Activated gamma-delta T cell treated with anti-CD3 and anti-CD28 coated beads, Interleukin-2, amount 50 U/mL, for 16 hours (primary cell): ENCODE measurements at regions not wholly inside any gene's neighbourhood (a gene's known extent, or its start where the extent isn't known, plus 50 kb on each side); places are given as distances from the start of the nearest gene placed in this dataset.

Experiments used
- DNase-seq: peaks from one replicate; pipeline ENCODE4 v3.0.0-alpha.2; 2020; ENCODE audit warnings: low read depth

DNA sequence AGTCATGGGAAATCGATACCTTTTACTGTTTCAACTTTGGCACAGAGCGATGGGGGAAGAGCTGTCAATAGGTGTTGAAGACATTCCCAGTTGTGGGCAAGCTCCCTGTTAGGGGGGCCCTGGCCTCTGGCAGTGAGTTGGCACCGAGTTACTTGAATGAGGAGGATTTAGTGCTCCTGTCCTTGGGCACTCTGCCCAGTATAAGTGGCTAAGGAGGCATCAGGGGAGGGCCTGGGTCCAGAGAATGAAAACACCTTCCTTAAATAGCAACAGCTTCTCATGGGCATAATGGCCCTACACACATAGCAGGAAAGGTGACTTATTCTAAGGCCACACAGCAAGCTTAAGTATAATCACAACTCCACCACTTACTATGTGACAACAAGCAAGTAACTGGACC is 664.4 kb downstream of the PTPRU start:
- DNase-seq = no peak

- no peak for DNase-seq
Observed at GRCh38 chr1:29900104-29900679, 663.9 kb downstream of the PTPRU start.

GRCh38 chr1:29896791-29897714 is 660.7 kb downstream of the PTPRU start:
- DNase-seq = no peak

DNA sequence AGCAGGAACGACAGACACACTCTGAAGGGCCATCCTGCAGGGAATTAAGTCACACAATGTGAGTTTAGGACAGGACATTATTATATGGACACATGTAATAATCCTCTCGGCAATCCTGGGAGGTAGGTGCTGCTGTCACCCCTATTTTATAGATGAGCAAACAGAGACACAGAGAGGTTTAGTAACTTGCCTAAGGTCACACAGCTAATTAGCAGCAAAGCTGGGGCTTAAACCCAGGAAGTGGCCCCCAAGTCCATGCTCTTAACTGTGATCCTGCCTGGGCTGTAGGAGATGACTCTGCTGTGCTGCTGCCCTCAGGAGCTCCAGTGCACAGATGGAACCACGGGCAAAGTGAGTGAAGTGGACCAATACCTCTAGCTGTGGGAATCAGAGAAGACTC is 660.0 kb downstream of the PTPRU start:
- no peak for DNase-seq

GRCh38 chr1:29895201-29895600 is 658.9 kb downstream of the PTPRU start:
- no peak for DNase-seq

DNA sequence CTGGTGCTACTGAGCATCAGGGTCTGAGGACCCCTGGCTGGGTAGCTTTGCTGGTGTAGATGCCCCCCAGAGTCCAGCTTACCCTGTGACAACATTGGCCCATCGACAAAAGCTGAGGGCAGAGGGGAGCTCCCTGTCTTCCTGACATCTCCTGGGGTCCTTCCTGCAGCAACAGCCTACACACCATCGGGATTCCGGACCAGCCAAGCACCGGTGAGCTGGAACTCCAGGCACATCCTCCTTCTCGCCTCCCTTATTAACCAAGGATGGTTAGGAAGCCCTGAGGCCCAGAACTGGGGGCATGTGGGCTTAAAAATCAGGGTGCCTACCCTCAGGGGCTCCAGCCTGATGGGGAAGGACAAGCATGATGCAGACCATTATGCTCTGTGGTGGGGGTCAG is 658.0 kb downstream of the PTPRU start:
- no peak for DNase-seq

DNA sequence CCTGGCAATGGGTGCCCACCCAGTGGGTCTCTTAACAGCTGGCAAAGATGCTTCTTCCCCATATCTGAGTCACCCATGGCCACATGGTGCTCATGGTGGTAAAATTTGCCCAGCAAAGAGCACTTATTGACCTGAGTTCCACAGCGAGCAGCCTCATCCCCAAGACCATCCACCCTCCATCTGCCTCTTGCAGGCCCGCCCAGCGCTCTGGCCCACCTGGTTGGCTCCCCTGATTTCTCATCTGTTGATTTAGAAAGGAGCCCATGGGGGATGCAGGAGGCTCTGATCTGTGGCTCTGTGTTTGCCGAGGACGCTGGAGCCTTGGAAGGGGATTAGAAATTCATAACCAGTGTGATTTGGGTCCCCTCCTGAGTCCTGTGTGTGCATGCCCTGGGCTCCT is 657.5 kb downstream of the PTPRU start:
- DNase-seq = no peak

- DNase-seq = no peak
Observed at GRCh38 chr1:29893046-29893723, 656.9 kb downstream of the PTPRU start.

DNA sequence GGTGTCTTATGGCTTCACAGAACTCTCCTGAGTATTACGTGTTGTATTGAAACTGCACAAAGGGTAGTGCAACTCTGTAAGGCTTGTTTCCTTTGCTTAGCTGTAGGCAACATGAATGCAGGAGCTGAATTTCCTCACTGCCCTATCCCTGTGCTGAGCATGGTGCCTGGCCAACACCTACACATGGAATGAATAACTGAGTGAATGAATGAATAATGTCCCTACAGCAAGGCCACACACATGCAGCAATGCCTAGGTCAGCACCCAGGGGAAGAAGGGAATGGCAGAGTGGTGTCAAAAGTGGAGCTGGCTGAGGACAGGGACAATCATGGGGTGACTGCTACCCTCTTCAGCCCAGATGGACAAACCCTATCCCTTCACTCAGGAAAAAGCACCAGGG is 655.9 kb downstream of the PTPRU start:
- DNase-seq = no peak

DNA sequence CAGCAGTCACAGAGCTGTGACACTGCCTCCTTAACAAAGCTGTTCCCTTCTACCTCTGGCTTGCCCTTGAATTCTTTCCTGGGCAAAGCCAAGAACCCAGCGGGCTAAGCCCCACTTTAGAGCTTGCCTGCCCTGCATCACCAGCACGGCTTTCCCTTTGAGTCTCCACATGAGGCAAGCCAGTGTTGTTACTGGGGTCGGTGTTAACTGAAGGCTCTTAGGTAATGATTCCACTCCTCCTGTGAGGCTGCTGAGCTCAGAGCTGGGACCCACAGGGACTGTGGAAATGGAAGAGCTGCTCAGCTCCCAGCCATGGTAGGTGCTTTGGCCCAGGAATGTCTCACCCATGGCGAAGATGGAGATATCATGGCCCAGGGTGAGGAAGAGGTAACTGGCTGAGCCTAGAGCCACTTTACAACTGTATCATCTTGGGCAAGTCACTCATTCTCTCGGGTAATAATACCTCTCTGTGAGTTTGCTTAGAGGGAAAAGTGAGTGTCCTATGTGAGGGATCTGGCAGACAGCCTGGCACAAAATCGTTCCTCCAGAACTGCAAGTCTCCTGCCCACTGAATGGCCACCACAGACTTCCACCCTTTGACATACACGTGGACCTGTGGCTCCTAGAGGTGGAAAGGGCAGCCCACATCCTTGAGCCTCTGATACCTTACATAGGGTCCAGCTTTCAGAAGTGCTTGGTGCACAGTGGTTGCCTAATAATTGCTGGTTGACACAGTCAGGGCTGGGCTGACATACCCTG is 654.1 kb downstream of the PTPRU start:
- no peak for DNase-seq

GRCh38 chr1:29889776-29890175 is 653.5 kb downstream of the PTPRU start:
- no peak for DNase-seq

DNA sequence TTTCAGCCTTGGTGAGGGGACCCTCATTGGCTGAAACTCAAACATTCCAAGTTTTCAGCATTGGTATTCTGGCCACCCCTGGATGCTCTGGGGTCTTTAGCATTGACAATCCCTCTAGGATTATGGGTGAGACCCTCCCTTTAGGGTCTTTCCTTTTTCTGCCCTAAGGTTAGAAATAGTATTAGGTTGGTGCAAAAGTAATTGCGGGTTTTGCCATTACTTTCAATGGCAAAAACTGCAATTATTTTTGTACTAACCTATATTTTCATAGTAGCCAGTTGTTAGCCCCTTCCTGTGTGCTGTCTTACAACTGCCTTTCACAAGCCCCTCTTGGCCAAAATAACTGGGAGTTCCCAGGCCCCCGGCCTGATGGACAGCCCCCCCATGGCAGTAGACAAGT is 648.4 kb downstream of the PTPRU start:
- DNase-seq = no peak

GRCh38 chr1:29883986-29884385 is 647.7 kb downstream of the PTPRU start:
- DNase-seq = no peak

DNA sequence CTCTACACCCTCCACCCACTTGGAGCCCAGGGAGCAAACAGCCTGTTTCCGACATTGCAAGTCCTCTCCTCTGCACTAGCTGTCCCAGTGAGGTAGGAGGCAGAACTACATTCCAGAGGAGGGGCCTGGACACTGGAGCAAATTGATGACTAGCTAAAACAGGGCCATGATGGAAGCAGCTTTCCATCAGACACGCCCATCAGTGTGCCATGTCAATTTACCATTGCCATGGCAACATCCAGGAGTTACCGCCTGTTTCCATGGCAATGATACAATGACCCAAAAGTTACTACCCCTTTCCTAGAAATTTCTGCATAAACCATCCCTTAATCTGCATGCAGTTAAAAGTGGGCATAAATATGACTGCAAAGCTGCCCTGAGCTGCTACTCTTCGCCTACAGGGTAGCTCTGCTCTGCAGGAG is 647.1 kb downstream of the PTPRU start:
- DNase-seq = no peak

GRCh38 chr1:29880556-29880955 is 644.2 kb downstream of the PTPRU start:
- DNase-seq = no peak

- no peak for DNase-seq
Observed at GRCh38 chr1:29879217-29879616, 642.9 kb downstream of the PTPRU start.

- DNase-seq = no peak
Observed at GRCh38 chr1:29878501-29878900, 642.2 kb downstream of the PTPRU start.

DNA sequence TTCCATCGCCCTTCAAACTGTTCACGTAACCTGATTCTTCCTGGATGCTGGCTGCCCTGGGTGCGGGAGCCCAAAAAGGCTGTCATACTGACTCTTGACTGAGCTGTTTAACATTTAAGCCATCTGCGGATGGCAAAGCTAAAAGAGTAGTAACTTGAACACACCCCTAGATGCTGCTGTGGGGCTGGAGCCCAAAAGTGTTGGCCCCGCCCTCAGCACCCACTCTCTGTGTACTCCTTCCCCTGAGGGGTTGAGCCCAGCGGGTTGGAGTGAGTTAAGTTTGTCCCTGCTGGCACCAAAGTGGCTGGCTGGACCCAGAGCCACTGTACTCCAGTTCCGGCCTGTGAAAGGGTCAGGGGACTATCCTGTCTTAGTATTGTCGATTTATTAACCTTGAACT is 640.6 kb downstream of the PTPRU start:
- no peak for DNase-seq

DNA sequence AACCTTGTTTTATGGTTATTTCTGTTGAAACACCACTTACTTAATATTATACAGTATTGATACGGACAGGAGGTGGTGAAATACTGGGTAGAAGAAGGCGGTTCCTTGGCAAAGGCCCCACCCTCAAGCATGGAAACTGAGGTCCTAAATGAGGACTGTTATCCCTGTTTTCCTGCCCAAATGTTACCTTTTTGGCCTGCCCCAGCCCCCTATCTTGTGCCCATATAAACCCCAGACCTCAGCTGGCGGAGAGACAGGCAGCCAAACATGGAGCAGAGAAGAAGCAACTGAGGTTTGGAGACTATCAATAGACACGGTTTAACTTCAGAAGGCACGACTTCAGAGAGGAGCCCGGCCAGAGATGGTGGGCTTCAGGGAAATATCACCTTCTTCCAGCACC is 640.1 kb downstream of the PTPRU start:
- DNase-seq = no peak

DNA sequence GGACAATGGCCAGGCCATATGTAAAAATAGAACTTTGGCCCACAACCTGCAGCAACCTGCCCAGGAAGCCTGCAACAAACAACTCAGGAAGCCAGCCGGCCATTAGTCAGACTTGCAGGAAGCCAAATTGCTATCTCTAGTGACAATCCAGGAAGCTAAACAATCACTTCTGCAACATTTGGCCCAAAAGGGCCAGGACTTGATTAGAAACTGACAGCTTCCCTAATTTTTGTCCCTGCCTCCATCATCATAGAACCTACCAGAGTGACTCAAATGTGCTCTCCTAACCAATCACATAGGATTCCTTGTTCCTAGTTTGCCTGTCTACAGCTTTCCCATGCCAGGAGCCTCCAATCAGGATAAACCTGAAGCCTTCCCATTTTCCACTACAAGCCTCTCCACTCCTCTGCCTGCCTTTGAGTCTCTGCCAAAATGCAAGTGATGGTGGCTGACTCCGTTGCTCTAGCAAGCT is 639.3 kb downstream of the PTPRU start:
- no peak for DNase-seq

DNA sequence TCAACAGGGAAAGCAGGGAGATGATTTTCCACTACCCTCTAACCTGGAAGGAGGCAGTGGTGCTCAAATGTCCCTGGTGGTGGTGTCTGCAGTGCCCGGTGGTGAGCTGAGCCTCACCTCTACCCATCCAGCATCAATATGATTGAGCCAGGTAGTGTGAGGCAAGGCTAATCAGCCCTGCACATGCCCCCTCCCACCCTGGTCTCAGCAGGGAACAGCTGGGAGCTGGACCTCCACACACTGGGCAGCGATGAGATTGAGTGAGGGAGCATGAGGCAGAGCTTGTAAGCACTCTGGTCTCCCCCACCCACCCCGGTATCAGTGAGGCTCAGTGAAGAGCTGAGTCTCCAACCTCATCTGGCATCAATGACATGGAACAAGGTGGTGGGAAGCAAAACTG is 634.3 kb downstream of the PTPRU start:
- no peak for DNase-seq

DNA sequence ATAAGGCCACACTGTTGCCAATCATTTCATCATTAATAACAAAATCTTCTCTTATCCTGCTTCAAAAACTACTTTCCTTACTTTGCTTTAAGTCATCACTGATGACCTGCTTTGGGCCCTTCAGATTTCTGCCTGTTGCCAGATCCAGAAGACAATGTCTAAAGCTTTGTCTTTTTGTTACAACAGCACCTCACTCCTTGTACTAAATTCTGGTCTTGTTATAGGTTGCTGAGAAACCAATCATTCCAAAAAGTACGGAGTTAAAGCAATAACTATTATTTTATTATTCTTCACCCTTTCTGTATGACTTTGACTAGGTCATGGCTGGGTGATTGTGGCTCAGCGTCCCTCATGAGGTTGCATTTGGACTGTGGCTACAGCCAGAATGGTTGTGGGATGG is 633.5 kb downstream of the PTPRU start:
- no peak for DNase-seq
